DND-41 (cell line): ENCODE measurements at regions not wholly inside any gene's neighbourhood (a gene's known extent, or its start where the extent isn't known, plus 50 kb on each side); places are given as distances from the start of the nearest gene placed in this dataset.

Experiments
- EZH2 ChIP-seq: IDR thresholded peaks from 3 replicates; pipeline ENCODE4 v1.6.1; 2012; ENCODE audit warnings: borderline replicate concordance, low read depth, mild to moderate bottlenecking, moderate library complexity, low read length, inconsistent platforms; ENCODE audit not compliant: severe bottlenecking
- TF ChIP-seq, protein P1 (sequence below): IDR thresholded peaks from 2 replicates; pipeline ENCODE4 v1.5.1; 2012; ENCODE audit warnings: borderline replicate concordance, low read length, moderate library complexity, mild to moderate bottlenecking; ENCODE audit not compliant: poor library complexity, severe bottlenecking; ENCODE audit errors: extremely low read depth

DNA sequence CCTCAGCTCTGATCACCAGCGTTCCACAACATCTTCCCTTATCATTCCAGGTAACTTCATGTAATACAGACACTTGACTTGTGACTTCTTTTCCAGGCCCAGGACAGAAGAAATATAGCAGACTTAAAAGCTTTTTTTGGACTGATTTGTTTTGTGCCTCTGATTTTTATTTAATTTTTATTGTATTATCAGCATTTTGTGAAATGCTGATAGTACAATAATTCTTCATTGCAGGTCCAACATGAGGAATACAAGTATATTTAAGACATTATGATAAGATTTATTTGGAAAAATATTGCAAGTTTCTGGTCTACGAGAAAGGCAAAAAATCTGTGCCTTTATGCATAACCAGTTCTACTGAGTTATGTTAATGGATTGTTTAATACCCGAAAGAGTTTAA, 94.5 kb upstream of the THUMPD2 start:
- TF ChIP-seq, protein P1, sequence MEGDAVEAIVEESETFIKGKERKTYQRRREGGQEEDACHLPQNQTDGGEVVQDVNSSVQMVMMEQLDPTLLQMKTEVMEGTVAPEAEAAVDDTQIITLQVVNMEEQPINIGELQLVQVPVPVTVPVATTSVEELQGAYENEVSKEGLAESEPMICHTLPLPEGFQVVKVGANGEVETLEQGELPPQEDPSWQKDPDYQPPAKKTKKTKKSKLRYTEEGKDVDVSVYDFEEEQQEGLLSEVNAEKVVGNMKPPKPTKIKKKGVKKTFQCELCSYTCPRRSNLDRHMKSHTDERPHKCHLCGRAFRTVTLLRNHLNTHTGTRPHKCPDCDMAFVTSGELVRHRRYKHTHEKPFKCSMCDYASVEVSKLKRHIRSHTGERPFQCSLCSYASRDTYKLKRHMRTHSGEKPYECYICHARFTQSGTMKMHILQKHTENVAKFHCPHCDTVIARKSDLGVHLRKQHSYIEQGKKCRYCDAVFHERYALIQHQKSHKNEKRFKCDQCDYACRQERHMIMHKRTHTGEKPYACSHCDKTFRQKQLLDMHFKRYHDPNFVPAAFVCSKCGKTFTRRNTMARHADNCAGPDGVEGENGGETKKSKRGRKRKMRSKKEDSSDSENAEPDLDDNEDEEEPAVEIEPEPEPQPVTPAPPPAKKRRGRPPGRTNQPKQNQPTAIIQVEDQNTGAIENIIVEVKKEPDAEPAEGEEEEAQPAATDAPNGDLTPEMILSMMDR = no peak
- no peak for TF ChIP-seq EZH2
